NOMO-1 treated with DMSO at 0.1 percent for 48 hours (cell line): ENCODE measurements at regions not wholly inside any gene's neighbourhood (a gene's known extent, or its start where the extent isn't known, plus 50 kb on each side); places are given as distances from the start of the nearest gene placed in this dataset.

ENCODE experiments used
- DNase-seq: peaks from one replicate; lab custom pipeline; 2025; ENCODE audit not compliant: unreplicated experiment; lab: John Stamatoyannopoulos, UW

DNA sequence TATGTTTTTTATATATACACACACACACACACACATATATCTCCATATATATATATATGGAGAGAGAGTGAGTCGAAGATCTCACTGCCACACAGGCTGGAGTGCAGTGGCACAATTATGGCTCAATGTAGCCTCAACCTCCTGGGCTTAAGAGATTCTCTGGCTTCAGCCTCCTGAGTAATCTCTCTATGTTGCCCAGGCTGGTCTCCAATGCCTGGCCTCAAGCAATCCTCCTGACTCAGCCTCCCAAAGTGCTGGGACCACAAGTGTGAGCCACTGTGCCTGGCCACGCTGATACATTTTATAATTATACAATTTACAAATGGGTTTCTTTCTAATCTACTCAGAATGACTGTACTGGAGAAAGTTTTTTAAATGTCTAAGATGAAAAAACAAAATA is 664.2 kb downstream of the PTPRC start:
- DNase-seq = no peak

DNA sequence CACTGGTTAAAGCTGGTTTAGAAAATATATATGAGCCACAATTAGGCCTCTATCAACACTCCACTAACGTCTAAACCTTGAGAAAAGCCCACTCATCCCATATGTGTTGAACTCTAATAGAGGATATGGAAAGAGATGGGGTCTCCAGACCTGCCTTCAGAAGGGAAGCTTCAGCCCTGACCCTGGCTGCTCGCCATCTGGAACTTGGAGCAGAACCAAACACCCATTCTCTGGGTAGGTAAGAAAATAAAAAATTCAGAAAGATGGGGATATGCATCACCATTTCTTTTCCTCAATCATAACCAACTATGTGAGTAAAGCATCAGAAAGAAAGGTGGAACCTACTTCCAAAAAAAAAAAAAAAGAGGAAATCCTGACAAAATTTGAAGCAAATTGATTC is 666.2 kb downstream of the PTPRC start:
- DNase-seq = no peak

DNA sequence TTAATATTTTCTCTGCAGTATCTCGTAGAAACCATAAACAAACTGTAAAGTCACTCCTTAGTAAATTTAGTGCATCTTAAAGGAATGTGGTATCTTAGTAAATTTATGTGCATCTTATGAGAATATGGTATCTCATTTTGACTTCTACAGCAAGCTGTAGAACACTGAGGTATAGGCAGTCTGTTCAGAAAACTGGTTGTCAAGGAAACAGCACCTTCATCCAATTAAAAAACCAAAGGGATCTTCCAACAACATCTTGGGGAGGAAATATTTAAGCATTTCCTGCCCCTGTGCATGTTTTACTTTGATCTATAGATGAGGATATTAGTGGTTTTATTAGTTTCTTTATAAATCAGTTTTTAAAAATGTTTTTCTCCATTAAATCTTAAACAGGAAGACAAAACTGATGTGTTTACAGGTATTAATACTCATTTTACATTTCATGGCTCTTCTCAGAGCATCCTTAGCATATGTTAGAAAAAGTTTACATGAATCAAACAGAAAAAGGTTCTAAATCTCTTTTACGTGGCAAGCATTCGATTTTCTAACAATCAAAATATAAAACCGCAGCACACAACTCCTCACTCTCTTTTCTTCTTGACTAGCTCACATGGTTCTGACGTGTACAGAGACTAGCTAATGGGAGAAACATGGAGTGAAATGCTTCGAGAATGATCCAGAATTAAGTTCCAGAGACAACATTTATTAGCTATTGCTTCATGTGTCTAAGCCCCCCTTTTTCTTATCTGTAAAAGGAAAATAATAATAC is 668.8 kb downstream of the PTPRC start:
- DNase-seq = no peak

DNA sequence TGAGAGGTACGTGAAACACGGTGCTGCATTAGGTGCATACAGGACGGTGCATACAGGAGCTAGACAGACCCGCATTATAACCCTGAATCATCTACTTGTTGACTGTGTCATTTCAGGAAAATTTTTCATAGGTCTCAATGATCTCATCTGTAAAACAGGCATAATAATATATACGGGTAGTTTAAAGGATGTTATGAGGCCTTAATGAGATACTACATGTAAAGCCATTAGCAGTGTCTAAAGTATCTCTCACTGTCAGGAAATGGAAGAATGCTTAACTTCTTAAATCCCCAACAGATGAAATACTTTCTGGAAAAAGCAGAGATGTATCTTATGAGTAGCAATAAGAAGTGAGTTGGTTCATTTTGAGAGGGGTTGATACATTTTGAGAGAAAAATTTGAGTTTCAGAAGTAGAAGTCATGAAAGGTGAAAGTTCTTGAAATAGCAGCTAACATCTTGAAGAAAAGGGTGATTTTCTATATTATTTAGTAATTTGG is 669.6 kb downstream of the PTPRC start:
- no peak for DNase-seq

DNA sequence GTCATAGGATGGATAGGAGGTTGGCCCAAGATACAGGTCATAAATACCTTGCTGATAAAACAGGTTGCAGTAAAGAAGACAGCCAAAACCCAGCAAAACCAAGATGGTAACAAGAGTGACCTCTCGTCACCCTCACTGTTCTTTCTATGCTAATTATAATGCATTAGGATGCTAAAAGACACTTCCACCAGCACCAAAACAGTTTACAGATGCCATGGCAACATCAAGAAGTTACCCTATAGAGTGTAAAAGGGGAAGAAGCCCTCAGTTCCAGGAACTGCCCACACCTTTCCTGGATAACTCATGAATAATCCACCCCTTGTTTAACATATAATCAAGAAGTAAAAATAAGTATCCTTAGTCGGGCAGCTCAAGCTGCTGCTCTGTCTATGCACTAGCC is 671.9 kb downstream of the PTPRC start:
- DNase-seq = no peak

DNA sequence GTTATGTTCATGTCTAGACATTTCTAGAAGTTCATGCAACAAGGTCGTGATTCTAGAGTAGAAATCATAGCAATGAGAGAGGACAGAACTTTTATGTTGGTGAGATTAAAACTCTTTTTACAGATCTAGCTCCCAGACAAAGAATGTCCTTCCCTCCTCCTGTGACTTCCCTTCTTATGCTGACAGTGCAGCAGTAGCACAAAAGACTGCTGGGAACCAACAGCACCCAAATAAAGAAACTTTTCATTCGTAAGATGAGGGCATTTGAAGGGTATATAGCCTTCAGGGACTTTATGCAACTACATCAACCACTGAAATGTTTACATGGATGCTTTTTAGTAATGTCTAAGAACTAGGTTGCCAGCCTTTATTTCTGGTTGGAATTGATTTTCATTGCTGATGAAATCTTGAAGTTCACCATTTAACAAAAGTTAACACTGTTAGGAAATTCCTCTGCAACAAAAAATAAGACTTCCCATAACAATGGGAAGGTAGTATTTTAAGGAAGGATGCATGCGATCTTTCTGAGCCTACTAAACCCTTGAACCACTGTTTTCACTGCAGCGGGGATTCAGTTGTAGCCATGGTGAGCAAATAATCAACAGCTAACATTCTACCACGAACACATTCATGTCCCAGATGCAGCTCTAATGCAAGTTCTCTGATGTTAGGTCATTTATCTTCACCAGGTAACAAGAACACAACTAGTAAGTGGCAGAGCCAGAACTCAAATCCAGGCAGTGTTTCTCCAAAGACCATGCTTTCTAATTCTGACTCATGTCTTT is 672.8 kb downstream of the PTPRC start:
- no peak for DNase-seq

DNA sequence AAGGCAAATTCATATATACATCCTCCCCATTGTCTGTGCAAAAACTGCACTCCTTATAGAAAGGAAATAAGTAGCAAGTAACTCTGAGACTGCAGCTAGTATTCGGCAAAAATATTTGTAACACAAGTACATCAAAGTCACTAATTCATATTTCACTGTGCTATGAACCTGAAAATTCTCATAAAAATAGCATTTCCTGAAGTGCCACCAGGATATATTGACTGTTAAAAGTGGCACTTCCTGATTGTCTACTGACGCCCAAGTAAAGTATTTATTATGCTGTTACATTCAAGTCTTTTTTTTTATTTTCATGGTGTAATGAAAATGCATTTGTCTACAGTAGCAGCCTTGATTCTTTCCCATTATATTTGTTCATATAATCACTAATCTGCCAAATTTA is 673.8 kb downstream of the PTPRC start:
- no peak for DNase-seq

DNA sequence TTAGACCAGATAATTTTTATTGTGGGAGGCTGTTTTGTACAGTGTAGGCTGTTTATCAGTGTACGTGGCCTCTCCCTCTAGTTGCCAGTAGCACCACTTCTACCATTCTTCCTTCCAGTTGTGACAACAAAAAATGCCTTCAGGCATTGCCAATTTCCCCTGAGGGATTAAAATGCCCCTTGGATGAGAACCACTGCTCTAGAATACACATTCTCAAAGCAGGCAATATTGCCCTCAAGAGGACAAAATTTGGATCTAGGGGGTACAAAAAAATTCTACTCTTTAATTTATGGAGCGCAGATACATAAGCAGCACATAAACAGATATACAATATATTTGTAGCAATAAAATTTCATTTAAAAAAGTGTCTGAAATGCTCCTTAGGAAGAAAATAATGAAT is 674.6 kb downstream of the PTPRC start:
- DNase-seq = no peak

DNA sequence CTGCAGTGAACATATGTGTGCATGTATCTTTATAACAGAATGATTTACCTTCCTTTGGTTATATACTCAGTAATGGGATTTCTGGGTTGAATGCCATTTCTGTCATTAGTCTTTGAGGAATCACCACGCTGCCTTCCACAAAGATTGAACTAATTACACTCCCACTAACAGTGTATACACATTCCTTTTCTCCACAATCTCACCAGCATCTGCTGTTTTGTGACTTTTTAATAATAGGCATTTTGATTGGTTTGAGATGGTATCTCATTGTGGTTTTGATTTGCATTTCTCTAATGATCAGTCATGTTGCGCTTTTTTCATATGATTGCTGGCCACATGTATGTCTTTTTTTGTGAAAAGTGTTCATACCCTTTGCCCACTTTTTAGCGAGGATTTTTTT is 680.5 kb downstream of the PTPRC start:
- no peak for DNase-seq

DNA sequence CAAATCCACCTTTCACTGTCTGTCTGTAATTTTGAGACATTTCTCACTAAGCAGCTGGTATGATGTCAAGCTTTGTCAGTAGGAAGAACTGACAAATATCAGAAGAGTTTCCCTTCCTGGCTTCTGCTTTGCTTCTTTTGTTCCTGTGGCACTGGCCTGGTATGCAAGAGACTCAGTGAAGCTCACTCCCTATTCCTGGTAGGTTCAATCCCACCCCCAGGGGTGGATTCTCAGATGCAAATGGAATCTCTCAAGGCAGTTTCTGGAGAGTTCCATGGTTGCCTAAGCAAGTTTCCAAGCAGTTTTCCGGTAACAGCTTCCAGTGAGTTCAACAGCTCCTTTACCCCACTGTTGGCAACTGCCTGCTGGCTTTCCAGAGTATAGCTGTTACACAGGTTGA is 683.4 kb downstream of the PTPRC start:
- DNase-seq = no peak

DNA sequence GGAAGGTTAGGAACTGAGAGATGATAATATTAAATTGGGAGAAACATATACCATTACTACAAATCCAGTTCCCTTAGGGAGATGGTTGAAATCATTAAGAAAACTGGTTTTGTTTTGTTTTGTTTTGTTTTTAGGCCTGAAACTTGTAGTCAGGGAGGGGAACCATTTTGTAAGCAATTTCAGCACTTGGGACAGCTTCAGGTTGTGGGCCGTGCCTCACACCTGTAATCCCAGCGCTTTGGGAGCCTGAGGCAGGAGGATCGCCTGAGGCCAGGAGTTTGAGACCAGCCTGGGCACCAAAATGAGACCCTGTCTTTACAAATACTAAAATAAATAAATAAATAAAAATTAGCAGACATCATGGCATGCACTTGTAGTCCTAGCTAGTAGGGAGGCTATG is 694.3 kb upstream of the NR5A2 start:
- no peak for DNase-seq

DNA sequence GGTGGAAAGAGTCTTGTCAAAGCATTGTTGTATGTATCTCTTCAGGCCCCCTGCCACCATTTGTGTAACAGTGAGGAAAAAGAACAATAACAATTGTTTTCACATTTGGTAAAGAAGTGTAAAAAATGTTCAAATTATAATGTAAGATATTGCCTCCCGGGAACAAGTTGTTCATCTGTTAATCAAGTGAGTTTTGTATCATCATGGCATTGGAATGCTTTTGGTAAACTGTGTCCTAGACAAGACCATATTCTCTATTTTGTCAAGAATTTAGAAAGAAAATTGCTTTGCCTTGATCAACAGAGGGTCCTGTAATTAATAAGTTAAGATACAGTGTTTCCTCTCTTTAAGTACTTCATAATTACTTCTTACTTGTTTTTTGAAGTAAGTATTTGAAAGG is 692.0 kb upstream of the NR5A2 start:
- no peak for DNase-seq

DNA sequence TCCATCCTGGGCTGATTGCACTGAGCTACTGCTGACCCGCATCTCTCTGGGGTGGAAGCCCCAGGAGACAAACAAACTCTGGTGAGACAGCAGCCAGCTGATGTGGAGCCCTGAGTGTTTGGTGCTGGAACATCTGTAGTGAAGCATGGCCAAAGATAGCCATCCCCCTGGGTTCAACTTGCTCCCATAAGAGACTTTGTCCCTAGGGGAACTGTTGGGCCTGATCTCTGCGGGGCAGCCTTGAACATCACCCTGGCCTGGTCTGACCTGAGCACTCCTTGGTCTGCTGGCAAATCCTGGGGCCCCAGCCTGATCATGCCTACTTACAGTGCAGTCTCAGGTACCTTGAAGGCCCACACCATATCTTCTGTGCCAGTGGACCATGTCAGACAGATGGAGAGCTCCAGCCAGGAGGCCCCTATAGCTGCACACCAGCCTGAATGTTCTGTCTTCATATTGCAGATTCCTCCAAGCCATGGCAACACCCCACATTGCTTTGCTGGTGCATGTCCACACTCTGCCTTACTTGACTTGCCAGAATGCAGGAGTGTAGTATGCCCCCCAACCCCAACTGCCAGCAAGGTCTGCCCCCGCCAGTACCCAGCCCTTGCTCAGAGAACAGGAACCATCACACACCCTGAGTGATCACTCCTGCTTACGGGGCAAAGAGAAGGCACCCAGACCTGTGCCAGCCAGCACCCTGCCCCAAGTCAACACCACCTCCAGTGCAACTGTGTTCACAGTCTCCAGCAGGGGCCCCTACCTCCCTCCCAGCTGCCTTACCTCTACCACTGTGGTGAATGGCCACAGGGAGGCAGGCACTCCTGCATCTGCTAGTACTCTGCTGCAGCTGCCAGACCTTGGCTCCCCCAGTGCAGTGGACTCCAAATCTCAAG is 690.5 kb upstream of the NR5A2 start:
- DNase-seq = no peak

DNA sequence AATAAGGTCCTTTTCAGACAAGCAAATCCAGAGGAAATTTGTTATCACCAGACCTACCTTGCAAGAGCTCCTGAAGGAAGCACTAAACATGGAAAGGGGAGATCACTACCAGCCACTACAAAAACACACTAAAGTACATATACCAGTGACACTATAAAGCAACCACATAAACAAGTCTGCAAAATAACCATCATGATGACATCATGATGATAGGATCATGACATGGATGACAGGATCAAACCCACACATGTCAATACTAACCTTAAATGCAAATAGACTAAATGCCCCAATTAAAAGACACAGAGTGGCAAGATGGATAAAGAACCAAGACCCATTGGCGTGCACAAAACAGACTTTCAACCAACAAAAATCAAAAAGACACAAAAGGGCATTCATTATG is 688.8 kb upstream of the NR5A2 start:
- DNase-seq = no peak

DNA sequence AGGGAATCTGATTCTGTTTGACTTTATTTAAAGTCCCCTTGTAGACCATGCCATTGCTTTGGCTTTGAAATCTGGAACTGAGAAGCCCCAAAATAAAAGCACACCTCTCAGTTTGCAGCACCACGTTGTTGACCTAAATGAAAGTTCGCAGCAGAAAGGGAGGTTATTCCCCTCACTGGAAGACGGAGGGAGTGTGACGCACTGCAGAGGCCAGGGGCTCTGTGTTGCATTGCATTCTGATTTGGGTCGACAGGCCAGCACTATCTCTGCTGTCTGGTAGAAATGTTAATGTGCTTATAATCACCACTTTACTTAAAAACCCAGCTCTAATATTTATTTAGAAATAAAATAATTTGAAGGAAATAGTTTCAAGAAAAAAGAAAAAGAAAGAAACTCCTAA is 675.2 kb upstream of the NR5A2 start:
- no peak for DNase-seq

DNA sequence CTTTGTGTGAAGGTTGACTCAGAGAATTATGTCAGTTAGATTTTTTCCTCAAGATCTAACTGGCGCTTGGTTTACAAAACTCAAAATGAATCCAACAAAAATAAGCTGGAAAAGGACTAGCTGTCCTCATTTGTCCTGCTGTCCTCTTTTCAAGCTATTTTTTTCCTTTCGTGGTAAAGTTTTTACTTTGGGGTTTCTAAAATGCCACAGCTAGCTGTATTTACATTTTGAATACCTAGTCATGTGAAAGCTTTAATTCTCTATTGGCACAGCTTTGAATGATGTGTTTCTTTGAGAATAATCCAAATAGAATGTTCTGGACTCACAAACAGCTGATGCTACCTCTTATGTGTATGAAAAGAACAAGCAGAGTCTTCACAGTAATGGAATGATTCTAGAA is 673.6 kb upstream of the NR5A2 start:
- no peak for DNase-seq

DNA sequence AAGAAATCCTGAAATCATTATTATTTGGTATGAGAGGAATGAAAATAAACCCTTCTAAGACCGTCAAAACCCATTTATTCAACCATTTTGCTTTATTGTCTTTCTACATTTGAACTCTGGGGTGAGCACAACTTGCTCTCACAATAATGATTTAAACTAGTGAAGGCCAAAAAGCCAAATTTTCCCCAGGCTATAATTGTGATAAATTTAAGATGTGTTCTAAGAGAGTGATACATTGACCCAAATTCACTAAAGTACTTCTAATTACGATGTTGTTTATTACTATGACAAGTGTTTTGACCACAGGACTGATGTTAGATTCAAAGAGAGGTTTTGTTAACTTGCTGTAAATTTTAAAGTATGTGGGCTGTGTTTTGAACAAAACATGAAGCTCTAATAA is 670.9 kb upstream of the NR5A2 start:
- DNase-seq = no peak

DNA sequence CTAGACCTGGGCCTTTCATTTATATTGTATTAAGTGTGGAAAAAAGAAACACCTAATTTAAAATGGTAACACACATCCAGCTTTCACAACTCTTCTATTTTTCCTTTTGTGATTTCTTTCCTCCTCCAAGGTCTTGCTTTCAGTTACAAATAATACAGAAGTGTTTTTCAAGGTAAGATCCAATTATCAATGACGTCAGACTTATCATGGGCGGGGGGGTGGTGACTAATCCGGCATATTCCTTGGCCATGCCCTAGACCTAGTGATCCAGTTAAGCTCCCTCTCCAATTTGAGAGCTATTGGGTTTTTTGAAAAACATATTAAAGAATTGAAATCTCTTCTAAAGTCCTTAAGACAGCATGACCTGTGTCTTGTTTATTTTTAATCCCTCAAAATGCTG is 669.9 kb upstream of the NR5A2 start:
- no peak for DNase-seq

DNA sequence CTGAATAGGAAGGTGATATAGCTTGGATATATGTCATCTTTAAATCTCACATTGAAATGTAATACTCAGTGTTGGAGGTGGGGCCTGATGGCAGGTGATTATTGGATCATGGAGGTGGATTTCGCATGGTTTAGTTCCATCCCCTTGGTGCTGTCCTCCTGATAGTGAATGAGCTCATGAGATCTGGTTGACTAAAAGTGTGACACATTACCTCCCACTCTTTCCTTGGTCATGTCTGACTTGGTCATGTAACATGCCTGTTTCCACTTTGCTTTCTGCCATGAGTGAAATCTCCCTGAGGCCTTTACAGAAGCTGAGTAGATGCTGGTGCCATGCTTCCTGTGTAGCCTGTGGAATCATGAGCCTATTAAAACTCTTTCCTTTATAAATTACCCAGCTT is 664.5 kb upstream of the NR5A2 start:
- DNase-seq = no peak

DNA sequence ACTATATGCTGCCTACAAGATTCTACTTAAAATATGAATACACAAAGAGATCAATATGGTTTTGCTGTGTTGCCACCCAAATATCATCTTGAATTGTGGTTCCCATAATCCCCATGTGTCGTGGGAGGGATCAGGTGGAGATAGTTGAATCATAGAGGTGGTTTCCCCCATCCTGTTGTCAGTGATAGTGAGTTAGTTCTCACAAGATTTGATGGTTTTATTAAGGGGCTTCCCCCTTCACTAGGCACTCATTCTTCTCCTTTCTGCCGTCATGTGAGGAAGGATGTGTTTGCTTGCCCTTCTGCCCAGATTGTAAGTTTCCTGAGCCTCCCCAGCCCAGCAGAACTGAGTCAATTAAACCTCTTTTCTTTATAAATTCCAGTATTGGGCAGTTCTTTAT is 654.4 kb upstream of the NR5A2 start:
- DNase-seq = no peak

DNA sequence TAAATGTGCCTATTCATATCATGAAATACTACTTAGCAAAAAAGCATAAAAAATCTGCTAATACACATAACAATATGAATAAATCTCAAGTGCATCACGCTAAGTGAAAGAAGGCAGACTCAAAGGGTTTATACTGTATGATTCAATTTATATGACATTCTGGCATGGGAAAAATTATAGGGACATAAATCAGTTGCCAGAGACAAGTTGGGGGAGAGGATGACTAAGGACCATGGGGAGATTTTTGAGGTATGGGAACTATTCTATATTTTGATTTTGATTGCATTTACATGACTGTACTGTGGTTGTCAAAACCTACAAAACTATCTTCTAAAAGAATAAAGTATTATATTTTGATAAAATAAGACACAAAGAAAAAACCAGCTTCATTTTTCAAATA is 650.3 kb upstream of the NR5A2 start:
- DNase-seq = no peak

DNA sequence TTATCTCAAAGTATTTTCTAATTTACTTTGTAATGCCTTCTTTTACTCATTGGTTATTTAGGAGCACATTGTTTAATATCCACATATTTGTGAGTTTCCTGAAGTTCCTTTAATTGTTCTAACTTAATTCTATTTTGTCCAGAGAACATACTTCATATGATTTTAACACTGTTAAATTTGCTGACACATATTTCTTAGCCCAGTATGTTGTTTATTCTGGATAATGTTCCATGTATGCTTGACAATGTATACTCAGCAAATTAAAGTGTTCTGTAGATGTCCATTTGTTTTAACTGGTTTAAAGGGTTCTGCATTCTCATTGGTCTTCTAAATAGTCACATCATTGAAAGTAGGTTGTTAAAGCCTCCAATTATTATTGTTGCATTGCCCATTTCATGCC is 643.7 kb upstream of the NR5A2 start:
- DNase-seq = no peak
